ENCODE measurements at regions not wholly inside any gene's neighbourhood (a gene's known extent, or its start where the extent isn't known, plus 50 kb on each side); places are given as distances from the start of the nearest gene placed in this dataset. TPM values are rescaled to one million over a fixed set of nuclear protein-coding genes. Genes with fewer than 3 reads are reported as not detected.

Small RNA genes lying in the stretch of these regions (small RNA-seq; reads per million reads assigned to genes)
- not detected for gene MIR1233-2
